Colon (tissue), 2 donors: ENCODE measurements at regions not wholly inside any gene's neighbourhood (a gene's known extent, or its start where the extent isn't known, plus 50 kb on each side); places are given as distances from the start of the nearest gene placed in this dataset.

ENCODE experiments used
- FAIRE-seq: peaks from 2 replicates; lab custom pipeline; 2012; peaks lifted over from hg19 to GRCh38; lab: Jason Lieb, UNC
- donor health status: control.
- donor health status: control.

DNA sequence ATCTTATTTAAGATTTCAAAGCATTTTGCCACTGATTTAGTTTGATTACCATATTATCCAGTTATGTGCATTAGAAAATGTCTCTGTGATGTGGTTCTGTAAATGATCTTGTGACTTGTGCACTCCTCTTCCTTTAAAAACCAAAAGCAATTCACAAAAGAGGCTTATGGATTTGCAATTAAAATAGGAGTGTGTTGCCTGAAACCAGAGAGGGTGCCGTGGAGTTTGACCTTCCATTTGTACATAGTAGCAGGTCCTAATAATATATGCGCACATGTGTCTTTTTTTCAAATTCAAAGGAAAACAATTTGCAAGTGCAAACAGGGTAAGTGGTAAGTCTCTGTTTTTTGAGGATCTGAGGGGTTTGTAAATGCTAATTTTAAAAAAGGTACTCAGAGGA lies 470.9 kb downstream of the VRK1 start:
- FAIRE-seq, result no peak

DNA sequence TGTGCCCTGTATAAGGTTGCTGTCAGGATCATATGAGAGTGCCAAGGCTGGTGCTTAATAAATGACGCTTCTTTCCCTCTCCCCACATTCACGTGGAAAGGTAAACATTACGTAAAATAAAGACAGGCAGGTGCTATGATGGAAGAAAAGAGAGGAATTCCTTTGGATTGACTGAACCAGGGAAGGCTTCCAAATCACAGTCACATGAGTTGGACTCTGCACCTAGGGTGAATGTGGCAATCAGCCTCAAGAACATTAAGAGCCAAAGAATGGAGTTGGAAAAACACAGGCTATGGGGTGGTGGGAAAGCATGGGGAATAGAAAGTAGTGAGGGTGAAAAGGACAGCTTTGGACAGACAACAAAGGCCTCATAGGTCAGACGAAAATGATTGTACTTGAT lies 473.1 kb downstream of the VRK1 start:
- FAIRE-seq, result no peak

- no peak for FAIRE-seq
These were observed 474.3 kb downstream of the VRK1 start for GRCh38 chr14:97271451-97271960.

DNA sequence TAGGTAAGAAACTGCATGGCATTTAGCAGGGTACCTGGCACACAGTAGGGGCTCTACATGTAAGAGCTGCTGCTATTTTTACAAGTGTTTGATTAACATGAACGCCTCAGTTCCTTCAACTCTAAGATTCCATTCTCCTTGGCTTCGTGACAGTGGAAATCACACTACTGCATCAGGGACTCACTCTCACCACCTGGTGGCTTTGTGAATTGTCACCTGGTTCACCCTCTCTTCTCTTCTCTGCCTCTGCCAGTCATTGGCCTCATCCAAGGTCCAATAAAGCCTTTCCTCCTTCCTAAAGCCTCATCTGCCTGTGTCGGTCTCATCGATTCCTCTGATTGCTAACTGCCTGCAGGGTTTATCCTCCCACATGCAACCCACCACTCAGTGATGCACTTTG lies 476.4 kb downstream of the VRK1 start:
- no peak for FAIRE-seq

DNA sequence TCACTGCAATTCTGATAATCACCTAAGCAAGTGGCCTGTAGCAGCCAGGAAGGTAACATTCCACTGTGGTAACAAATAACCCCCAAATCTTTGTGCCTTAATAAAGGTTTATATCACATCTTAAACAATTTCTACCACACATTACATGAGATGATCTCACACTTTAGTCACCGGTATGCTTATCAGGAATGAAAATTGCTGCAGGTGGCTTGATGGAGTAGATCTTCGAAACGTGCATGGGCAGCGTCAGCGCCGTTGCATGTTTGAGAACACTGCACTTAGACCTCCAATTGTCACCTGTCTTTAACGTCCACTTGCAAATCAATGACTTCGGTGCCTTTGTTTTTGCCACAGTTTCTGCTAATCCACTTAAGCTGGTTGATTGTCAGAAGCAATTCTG lies 477.4 kb downstream of the VRK1 start:
- no peak for FAIRE-seq

DNA sequence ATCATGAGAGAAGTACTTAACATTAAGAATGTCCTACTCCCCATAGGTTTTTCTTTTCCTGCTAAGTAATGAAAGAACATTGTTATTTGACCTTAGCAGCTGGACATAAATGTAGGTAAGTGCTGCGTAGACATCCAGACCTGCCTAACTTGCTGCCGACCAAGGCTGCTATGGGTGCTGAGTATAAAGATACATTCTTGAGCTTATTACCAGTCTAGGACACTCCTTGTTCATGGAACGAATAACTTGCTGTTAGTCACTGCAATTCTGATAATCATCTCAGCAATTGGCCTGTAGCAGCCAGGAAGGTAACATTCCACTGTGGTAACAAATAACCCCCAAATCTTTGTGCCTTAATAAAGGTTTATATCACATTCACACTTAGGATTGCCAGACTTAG lies 478.1 kb downstream of the VRK1 start:
- FAIRE-seq, result no peak

GRCh38 chr14:97276573-97276972 lies 479.4 kb downstream of the VRK1 start:
- FAIRE-seq, result no peak

DNA sequence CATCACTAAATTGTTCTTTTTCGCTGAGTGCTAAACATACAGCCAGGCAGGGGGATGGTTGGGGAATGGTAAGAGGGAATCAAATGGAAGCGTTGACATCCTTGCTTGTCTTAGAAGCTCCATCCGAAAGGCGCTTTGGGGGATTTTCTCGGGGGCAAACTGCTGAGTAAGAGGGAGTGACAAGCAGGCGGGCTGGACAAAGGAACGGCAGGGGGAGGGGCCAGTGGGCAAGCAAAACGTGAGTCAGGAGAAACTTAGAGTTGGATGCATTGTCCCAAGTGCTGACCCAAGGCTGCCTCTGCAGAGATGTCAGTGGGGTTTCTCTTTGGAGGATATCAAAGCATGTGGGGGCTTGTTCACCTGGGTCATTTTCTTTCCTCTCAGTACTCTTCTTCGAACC lies 480.5 kb downstream of the VRK1 start:
- no peak for FAIRE-seq

- no peak for FAIRE-seq
These were observed 483.3 kb downstream of the VRK1 start for GRCh38 chr14:97280526-97280925.

- no peak for FAIRE-seq
These were observed 484.6 kb downstream of the VRK1 start for GRCh38 chr14:97281741-97282140.

DNA sequence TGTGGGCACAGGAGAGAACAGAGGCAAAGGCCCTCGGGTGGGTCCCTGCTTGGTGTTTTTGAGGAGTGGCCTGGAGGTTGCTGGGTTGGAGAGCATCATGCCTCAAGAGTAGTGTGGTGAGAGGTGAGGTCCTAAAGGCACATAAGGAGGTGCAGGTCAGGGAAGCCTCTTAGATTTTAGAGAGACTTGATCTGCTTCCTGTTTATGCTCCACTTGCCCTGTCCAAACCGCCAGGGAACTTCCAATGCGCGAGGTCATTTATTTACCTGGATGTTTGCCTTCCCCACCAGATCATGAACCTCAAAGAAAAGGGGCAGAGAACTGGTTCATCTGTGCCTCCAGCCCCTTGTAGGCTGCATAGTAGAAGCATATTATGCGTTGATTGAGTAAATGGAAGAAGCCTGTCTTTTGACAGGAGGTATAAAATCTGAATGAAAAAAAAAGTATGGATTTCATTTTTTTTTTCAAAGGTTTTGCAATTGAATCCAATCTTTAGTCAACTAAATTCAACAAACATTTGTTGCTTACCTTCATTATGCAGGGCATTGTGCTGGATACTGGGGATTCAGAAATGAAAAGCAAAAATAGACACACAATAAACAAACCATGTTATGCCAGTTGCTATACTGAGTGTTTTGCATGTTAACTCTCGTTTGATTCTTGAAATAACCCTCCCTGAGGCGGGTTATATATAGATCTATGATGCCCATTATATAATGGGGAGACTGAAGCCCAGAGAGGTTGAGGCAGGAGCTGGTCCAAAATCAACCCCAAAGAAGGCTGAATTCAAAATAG lies 485.2 kb downstream of the VRK1 start:
- no peak for FAIRE-seq

DNA sequence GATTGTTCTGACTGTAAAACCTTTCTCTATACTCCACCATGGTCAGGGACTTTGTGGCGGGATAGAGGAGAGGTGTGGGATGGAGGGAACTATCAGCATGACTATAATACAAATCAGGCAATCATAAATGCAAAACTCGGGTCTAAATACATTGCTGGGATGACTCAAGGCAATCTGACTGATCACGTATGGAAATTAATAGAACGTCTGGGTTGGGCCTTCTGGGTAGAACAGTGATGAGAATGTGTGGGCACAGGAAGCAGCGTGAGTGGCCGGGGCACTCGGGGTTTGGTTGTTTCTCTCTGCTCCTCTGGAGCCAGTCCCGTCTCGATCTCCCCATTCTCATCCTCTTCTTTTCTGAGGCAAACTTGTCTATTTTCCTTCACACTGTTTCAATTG lies 485.8 kb downstream of the VRK1 start:
- FAIRE-seq, result no peak

DNA sequence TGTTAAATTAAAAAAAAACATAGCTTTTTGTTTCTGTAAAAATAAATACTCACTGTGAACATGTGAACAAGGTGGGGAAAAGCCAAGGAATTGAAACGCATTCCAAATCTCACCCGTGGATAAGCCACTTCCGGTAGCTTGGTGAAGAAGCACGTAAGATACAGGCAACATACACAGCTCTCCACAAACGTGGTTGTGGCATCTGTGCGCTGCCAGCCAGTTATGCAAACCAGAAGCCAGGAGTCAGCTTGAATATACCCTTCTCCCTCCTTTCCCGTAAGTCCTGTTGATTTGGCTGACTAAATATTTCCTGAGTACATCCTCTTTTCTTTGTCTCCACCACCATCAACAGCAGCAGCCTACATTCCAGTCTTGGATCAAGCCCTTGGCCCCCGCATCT lies 486.2 kb downstream of the VRK1 start:
- no peak for FAIRE-seq

- FAIRE-seq, result no peak
These were observed 486.7 kb downstream of the VRK1 start for GRCh38 chr14:97283841-97284240.

GRCh38 chr14:97287956-97288355 lies 490.8 kb downstream of the VRK1 start:
- no peak for FAIRE-seq

DNA sequence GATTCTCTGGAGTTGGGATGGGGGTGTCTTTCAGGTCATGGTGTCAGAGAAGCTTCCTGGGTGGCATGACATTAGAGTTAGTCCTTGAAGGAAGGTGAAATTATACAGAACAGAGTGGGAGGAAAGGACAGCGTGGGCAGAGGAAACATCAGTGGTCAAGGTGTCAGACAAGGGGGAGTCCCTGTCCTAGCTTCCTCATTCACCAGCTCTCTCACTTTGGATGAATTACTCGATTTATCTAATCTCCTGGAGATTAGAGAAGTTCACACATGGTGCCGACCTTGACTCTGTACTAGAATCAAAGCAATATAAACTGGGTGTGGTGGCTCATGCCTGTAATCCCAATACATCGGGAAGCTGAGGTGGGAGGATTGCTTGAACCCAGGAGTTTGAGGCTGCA lies 492.9 kb downstream of the VRK1 start:
- no peak for FAIRE-seq

- no peak for FAIRE-seq
These were observed 493.8 kb downstream of the VRK1 start for GRCh38 chr14:97290977-97291376.

DNA sequence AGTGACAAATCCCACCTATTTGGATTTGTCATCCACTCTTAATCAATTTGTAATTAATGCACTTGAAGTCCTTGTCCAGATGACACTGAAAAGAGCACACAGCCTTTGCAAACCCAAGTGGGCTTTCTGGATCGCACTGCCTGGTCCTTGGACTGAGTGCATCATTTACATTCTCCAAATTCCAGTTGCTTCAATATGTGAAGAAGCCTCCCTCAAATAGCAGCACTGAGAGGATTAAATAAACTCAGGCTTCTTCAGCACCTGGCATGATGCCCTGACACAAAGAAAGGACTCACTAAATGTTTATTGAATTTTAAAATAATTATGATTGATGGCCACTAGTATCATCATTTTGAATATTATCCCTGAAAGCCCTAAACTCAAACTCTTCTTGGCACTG lies 496.5 kb downstream of the VRK1 start:
- no peak for FAIRE-seq

DNA sequence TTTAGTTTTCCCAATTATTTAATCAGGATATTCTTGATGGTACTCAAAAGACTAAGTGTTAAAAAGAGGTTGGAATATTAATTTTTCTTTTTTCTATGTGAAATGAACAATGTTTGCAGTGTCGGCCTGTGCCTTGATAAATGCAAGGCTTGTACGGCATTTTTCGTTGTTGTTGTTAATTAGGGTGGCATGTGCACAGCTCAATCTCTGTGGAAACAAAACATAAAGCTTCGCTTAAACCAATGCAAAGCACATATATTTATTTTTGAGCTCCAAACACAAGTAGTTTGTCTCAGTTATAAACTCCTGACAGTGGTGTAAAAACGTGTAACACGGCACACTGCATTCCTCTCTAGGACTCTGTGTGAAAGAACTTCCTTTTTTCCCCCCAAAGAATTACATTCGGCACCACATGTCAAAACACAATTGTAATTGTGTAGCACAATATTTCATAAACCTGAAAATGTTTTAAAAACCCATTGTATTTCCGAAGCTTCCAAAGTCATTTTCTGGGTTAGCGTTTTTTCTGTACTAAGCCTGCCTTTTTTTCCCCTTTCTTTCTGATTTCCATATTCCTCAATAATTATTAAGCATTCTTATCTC lies 498.0 kb downstream of the VRK1 start:
- no peak for FAIRE-seq

DNA sequence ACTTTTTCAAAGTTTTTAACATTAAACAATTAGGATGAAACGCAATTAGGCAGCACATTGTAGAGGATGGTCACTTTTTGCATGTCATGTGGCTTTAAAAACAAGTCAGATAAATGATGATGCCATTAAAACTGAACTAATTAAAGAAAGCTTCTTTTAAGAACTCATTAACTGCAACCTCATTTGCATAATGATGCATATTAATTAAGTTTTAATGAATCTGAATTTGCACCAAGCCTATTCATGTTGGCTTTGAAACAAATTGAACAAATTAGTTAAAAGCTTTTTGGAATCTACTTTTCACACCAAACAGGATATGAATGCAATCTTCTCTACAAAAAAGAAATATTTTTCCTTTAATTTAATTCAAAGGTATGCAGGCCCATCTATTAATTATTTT lies 499.0 kb downstream of the VRK1 start:
- no peak for FAIRE-seq

- no peak for FAIRE-seq
These were observed 499.9 kb downstream of the VRK1 start for GRCh38 chr14:97297100-97297499.

DNA sequence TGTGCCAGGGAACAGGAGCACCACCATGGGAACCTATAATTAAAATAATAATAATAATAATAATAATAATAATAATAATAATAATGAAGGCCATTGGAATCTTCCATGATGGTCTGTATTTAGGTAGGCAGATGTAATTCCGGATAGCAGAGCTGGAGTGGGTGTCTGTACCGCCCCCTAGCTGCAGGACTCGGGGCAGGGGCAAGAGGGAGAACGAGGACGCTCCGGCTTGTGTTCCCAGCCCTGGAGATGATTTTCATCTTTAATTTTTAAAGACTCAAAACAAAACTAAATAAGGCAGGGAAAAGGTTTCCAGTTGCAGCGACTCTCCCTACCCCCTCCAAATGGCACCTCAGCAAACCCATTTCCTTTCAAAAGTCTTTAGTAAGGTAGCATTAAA lies 501.1 kb downstream of the VRK1 start:
- no peak for FAIRE-seq

DNA sequence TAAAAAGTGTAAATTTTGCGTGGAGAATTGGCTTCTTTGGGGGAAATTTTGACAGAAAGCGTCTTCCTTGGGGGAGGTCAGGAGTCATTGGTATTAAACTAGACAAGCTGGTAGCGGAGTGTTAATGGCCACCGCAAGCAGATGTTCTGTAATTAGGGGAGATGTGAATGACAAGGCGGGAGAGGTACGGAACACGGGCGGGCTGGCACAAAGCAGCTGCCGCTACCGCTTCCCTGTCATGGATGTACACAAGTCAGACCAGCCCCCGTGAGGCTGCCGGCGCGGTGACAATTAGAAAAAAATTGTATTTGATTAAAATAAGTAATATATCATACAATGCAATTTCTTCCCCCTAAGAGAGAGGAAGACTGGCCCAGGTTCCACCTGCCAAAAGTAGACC lies 501.6 kb downstream of the VRK1 start:
- no peak for FAIRE-seq

DNA sequence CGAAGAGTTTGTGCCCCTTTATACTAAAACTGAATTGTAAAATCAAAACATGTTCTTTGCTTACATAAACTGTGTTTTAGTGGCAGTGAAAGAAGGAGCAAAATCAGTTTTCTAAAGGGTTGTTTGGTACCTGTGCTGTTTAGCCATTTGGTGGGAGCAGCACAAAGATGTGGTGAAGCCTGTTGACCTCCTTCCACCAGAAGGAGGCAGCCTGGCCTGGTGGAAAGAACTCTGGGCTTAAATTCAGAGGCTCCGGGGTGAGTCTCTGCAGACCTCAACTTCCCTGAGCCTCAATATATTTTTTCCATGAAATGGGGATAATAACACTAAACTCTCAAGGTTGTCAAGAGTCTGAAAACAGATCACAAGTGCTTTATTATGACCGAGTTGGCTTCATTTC lies 502.5 kb downstream of the VRK1 start:
- FAIRE-seq, result no peak
